ENCODE measurements at regions not wholly inside any gene's neighbourhood (a gene's known extent, or its start where the extent isn't known, plus 50 kb on each side); places are given as distances from the start of the nearest gene placed in this dataset.
A peak's percentile ranks its signal among the peaks of the same experiment; 100 is the strongest.

GRCh38 chr12:58731096-58731495 lies 189.2 kb downstream of the LRIG3 start:
- Histone ChIP-seq H3K36me3 (replicated peaks; ENCODE audit: low read depth, low read length) (no peaks in the 10 kb centered on the region), H4K20me1 (ENCODE audit: insufficient read depth, low read length) (no peaks in the 10 kb centered on the region), H3K27ac (ENCODE audit: low read length) (no peak overlapping the region), H2AFZ (ENCODE audit: low read depth, low read length) (no peak overlapping the region), H3K4me3 (ENCODE audit: low read length) (no peak overlapping the region), H3K27me3 (ENCODE audit: low read depth, low read length) (no peaks in the 10 kb centered on the region), H3K9me3 (ENCODE audit: insufficient read depth, low read length) (no peaks in the 10 kb centered on the region), H3K79me2 (ENCODE audit: low read length) (no peaks in the 10 kb centered on the region), H3K9ac (ENCODE audit: low read length) (no peak overlapping the region), H3K4me2 (ENCODE audit: low read length) (no peak overlapping the region), H3K4me1 (ENCODE audit: low read length) (peaks cover 15% of the 10 kb centered on the region)
- TF ChIP-seq EZH2phosphoT487 (IDR thresholded peaks at IDR 0.05; ENCODE audit: low read depth), result no peak
- no peak for TF ChIP-seq CTCF (IDR thresholded peaks at IDR 0.05; ENCODE audit: low read depth, low read length)

GRCh38 chr12:58732894-58733293 lies 187.4 kb downstream of the LRIG3 start:
- no peak overlapping the region for H3K4me2 ChIP-seq (ENCODE audit: low read length)
- H3K4me3 ChIP-seq (ENCODE audit: low read length), result no peak overlapping the region
- H3K9me3 ChIP-seq (ENCODE audit: insufficient read depth, low read length), result no peaks in the 10 kb centered on the region
- H3K79me2 ChIP-seq (ENCODE audit: low read length), result no peaks in the 10 kb centered on the region
- H3K36me3 ChIP-seq (replicated peaks; ENCODE audit: low read depth, low read length), result no peaks in the 10 kb centered on the region
- H4K20me1 ChIP-seq (ENCODE audit: insufficient read depth, low read length), result no peaks in the 10 kb centered on the region
- no peak overlapping the region for H3K27ac ChIP-seq (ENCODE audit: low read length)
- no peak overlapping the region for H3K9ac ChIP-seq (ENCODE audit: low read length)
- no peak overlapping the region for H2AFZ ChIP-seq (ENCODE audit: low read depth, low read length)
- TF ChIP-seq CTCF (IDR thresholded peaks at IDR 0.05; ENCODE audit: low read depth, low read length) (no peak), EZH2phosphoT487 (IDR thresholded peaks at IDR 0.05; ENCODE audit: low read depth) (no peak)
- H3K4me1 ChIP-seq (ENCODE audit: low read length), result peaks cover 15% of the 10 kb centered on the region
- H3K27me3 ChIP-seq (ENCODE audit: low read depth, low read length), result no peaks in the 10 kb centered on the region

- Histone ChIP-seq H3K9me3 (ENCODE audit: insufficient read depth, low read length) (no peaks in the 10 kb centered on the region), H3K4me3 (ENCODE audit: low read length) (no peak overlapping the region), H2AFZ (ENCODE audit: low read depth, low read length) (no peak overlapping the region), H3K4me2 (ENCODE audit: low read length) (no peak overlapping the region), H3K27me3 (ENCODE audit: low read depth, low read length) (no peaks in the 10 kb centered on the region), H3K9ac (ENCODE audit: low read length) (no peak overlapping the region), H3K79me2 (ENCODE audit: low read length) (no peaks in the 10 kb centered on the region), H3K4me1 (ENCODE audit: low read length) (no peaks in the 10 kb centered on the region), H3K36me3 (replicated peaks; ENCODE audit: low read depth, low read length) (no peaks in the 10 kb centered on the region), H4K20me1 (ENCODE audit: insufficient read depth, low read length) (no peaks in the 10 kb centered on the region), H3K27ac (ENCODE audit: low read length) (no peak overlapping the region)
- TF ChIP-seq CTCF (IDR thresholded peaks at IDR 0.05; ENCODE audit: low read depth, low read length) (peak; percentile 43), EZH2phosphoT487 (IDR thresholded peaks at IDR 0.05; ENCODE audit: low read depth) (no peak)
Observed at GRCh38 chr12:58741226-58741625, 179.1 kb downstream of the LRIG3 start.

- Histone ChIP-seq H3K27me3 (ENCODE audit: low read depth, low read length) (no peaks in the 10 kb centered on the region), H3K4me3 (ENCODE audit: low read length) (no peak overlapping the region), H3K9ac (ENCODE audit: low read length) (no peak overlapping the region), H3K4me1 (ENCODE audit: low read length) (no peaks in the 10 kb centered on the region), H4K20me1 (ENCODE audit: insufficient read depth, low read length) (no peaks in the 10 kb centered on the region), H3K79me2 (ENCODE audit: low read length) (no peaks in the 10 kb centered on the region), H3K36me3 (replicated peaks; ENCODE audit: low read depth, low read length) (no peaks in the 10 kb centered on the region), H3K4me2 (ENCODE audit: low read length) (no peak overlapping the region), H3K27ac (ENCODE audit: low read length) (no peak overlapping the region), H2AFZ (ENCODE audit: low read depth, low read length) (no peak overlapping the region), H3K9me3 (ENCODE audit: insufficient read depth, low read length) (no peaks in the 10 kb centered on the region)
- no peak for TF ChIP-seq CTCF (IDR thresholded peaks at IDR 0.05; ENCODE audit: low read depth, low read length)
- TF ChIP-seq EZH2phosphoT487 (IDR thresholded peaks at IDR 0.05; ENCODE audit: low read depth), result no peak
Observed at GRCh38 chr12:58745348-58746125, 174.8 kb downstream of the LRIG3 start.
